OCI-M1 (cell line): ENCODE measurements at regions not wholly inside any gene's neighbourhood (a gene's known extent, or its start where the extent isn't known, plus 50 kb on each side); places are given as distances from the start of the nearest gene placed in this dataset.
A peak's percentile ranks its signal among the peaks of the same experiment; 100 is the strongest.

Experiments
- DNase-seq: peaks from one replicate; lab custom pipeline; 2025; lab: John Stamatoyannopoulos, UW

DNA sequence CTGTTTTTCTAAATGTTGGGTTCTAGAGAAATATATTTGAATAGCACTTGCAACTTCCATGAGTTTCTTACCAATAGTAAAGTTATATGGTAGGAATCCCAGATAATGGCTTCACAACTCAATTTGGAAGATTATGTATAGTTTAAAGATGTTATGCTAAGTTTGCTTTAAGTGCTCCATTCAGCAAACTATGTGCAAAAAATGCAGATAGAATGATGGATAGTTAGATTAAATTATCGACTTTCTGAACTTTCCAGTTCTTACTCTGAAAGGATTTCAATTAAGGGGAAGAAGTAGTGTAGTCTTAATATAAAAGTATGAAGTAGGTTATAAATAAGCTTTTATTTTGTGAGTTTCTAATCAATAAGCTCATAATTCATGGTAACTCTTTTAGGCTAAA is 60.7 kb upstream of the NFKB1 start:
- no peak for DNase-seq

DNA sequence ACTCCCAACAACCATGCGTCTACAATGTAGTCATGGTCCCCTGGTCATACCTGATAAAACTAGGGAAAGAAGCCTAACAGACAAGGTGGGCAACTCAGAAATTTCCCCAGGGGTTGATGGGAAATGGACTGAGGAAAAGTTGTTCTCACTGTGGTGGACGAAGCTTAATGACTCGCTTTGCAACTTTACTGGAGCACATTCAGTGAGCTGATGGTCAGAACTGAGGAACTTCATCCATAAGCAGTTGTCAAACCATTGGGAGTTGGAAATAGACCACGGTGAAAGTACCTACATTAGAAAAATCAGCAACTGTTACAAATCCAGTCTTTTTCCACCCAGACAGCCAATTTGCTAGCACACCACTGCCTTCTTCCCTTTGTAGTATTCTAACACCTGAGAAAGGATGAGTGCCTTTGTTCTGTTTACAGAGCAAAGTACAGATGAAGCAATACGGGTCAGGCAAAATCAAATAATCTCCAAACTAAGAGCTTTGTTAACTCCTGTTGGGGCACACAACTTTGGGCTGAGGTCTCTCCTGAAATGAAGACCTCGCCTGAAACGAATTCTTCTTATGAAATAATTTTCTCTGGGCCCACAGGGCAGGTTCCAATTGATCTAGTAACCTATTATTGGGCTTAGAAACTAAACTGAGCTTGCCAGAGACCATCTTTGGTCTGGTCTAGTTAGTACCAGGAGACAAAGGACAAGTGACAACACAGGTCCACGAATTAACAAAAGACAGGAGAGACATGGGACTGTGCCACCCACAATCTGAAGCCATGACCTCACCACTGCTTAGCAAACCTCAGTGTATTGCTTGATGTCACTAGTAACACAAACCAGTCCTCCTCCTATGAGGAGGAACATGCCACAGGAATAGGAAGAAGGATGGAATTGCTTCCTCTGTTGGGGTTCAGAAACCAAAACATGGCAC is 58.9 kb upstream of the NFKB1 start:
- no peak for DNase-seq

DNA sequence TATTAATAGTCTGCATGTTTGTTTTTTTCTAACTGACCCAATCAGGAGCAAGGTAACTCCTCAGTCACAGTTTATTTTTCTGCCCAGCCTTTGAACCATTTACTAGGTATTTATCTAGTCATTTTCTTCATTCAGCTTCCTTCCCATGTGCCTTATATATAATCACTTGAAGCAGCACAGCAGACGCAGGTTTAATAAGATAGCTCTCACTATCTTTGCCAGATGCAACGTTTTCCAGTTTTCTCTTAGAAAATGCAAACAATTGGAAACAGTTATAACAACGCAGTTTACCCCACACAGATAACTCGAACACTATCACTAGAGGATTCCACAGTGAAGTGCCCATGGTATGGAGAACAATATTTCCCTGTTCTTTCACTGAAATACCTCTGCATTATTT is 56.4 kb upstream of the NFKB1 start:
- peak; percentile 22 for DNase-seq

DNA sequence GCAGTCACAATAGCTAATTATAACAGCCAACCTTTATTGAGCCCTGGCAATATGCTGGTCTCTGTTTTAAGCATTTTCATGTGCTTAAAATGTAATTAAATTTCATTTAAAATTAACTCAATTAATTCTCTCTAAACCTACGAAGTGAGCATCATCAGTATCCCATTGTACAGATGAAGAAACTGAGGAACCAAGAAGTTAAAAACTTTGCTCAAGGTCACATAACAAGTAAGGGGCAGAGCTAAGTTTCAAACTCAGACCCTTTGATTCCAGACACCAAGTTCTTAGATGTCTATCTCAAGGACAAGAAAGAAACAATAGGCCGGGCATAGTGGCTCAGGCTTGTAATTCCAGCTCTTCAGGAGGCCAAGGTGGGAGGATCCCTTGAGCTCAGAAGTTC is 55.9 kb upstream of the NFKB1 start:
- DNase-seq, result no peak

DNA sequence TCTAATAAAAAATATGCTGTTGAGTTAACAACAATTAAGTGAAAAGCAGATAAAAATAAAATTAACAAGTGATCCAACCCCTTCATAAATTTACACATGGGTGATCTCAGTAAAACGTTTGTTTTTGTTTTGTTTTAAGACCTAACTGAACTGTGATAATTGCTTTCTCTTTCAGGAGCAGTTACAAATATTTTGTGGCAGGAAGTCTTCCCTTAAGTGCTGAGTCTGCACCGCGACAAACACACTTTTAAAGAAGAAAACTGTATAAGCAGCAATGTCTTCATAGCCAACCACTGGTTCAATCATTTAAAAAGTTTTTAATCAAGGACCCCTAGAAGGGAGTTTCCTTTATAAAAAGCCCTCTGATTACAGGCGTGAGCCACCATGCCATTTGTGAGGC is 53.7 kb upstream of the NFKB1 start:
- DNase-seq, result no peak

DNA sequence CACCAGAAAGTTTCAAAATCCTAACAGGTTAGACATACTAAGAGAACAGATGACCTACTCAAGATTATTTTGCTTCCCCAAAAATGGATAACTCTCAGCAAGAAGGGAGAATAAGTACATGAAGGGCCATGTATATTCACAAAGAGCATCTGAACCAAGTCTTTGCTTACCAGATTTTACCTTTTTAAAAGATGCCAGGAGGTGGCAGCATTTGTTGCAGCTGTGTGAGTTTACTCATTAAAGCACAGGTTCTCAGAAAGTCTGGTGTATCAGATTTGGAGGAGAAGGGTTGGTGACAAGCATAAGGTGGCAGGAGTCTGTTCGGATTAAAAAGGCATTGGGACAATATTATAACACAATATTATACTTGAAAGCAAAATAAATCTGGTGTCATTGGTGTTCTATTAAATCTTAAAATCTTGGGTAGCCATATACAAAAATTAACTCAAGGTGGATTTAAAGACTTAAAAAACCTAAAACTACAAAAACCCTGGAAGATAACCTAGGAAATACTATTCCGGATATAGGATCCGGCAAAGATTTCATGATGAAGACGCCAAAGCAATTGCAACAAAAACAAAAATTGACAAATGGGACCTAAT is 51.3 kb upstream of the NFKB1 start:
- DNase-seq, result peak; percentile 87

DNA sequence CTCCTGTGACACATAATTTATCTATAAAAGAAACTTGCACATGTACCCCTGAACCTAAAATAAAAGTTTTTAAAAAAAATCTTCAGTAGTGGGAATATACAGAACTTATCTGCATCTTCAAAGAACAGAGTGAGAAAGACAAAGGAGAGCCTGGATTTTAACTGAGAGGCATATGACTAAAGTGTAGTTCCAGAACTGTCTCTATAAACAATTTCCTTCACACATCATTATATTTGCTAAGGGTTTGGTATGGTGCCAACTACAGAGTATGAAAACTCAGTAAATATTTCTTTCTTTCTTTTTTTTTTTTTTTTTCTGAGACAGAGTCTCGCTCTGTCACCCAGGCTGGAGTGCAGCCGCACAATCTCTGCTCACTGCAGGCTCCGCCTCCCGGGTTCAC is 49.9 kb upstream of the NFKB1 start:
- DNase-seq, result no peak
